ENCODE measurements at regions not wholly inside any gene's neighbourhood (a gene's known extent, or its start where the extent isn't known, plus 50 kb on each side); places are given as distances from the start of the nearest gene placed in this dataset.

DNA sequence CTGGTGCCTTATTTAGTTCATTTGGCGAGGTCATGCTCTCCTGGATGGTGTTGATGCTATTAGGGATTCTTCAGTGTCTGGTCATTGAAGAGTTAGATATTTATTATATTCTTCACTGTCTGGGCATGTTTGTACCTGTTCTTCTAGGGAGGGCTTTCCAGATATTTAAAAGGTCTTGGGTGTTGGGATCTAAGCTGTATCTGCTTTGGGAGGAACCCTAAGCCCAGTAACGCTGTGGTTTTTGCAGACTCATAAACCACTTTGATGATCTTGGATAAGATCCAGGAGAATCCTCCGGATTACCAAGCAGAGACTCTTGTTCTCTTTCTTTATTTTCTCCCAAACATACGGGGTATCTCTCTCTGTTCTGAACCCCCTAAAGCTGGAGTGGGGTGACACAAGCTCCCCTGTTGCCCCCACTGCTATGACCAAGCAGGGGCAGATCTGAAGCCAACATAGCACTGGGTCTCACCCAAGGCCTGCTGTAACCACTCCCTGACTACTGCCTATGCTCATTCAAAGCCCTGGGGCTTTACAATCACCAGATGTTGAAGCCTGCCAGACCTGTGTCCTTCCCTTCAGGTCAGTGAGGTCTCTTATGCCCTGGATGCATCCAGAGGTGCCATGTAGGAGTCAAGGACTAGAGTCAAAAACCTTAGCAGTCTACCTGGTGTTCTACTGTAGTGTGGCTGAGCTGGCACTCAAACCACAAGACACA lies 187.6 kb downstream of the GUCY2F start:
- Histone ChIP-seq H3K36me3 (ENCODE audit: control insufficient read depth, insufficient read depth, low read length) (no peaks in the 10 kb centered on the region), H3K4me3 (replicated peaks; ENCODE audit: low read depth, low read length) (no peak overlapping the region), H3K27me3 (replicated peaks; ENCODE audit: control insufficient read depth, insufficient read depth, low read length) (no peaks in the 10 kb centered on the region)
- DNase-seq (ENCODE audit: extremely low read depth, insufficient read length), result no peak
- TF ChIP-seq CTCF (IDR thresholded peaks at IDR 0.05; ENCODE audit: insufficient read depth, low read length, poor library complexity, severe bottlenecking), result no peak

GRCh38 chrX:109283870-109284269 lies 198.0 kb downstream of the GUCY2F start:
- no peak for DNase-seq (ENCODE audit: extremely low read depth, insufficient read length)
- TF ChIP-seq CTCF (IDR thresholded peaks at IDR 0.05; ENCODE audit: insufficient read depth, low read length, poor library complexity, severe bottlenecking), result no peak
- no peaks in the 10 kb centered on the region for H3K36me3 ChIP-seq (ENCODE audit: control insufficient read depth, insufficient read depth, low read length)

GRCh38 chrX:109281483-109282275 lies 200.2 kb downstream of the GUCY2F start:
- H3K36me3 ChIP-seq (ENCODE audit: control insufficient read depth, insufficient read depth, low read length), result no peaks in the 10 kb centered on the region
- H3K27me3 ChIP-seq (replicated peaks; ENCODE audit: control insufficient read depth, insufficient read depth, low read length), result no peaks in the 10 kb centered on the region
- TF ChIP-seq CTCF (IDR thresholded peaks at IDR 0.05; ENCODE audit: insufficient read depth, low read length, poor library complexity, severe bottlenecking), result no peak
- peak; percentile 30 for DNase-seq (ENCODE audit: extremely low read depth, insufficient read length)
- H3K4me3 ChIP-seq (replicated peaks; ENCODE audit: low read depth, low read length), result no peak overlapping the region

More at GRCh38 chrX:109283870-109284269, 198.0 kb downstream of the GUCY2F start:
- no peak overlapping the region for H3K4me3 ChIP-seq (replicated peaks; ENCODE audit: low read depth, low read length)
- H3K27me3 ChIP-seq (replicated peaks; ENCODE audit: control insufficient read depth, insufficient read depth, low read length), result no peaks in the 10 kb centered on the region

DNA sequence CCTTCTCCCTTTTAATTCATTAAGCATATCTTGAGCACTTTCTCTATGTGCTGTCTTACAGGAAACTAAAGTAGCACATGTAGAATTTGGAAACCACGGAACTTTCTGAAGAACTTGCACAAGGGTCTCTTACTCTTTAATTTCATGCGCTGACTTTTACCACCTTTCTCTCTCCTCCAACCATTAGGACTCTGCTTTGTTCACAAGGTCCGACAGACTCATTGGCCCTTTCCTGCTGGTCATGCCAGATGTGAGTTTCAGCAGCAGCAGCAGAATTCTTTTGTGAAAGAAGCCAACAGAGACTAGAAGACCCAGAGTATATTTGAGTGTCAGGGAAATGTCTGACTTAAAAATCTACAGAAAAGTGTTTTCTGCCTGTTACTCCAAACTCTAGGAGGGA lies 207.1 kb downstream of the GUCY2F start:
- Histone ChIP-seq H3K4me3 (replicated peaks; ENCODE audit: low read depth, low read length) (no peak overlapping the region), H3K27me3 (replicated peaks; ENCODE audit: control insufficient read depth, insufficient read depth, low read length) (no peaks in the 10 kb centered on the region), H3K36me3 (ENCODE audit: control insufficient read depth, insufficient read depth, low read length) (no peaks in the 10 kb centered on the region)
- TF ChIP-seq CTCF (IDR thresholded peaks at IDR 0.05; ENCODE audit: insufficient read depth, low read length, poor library complexity, severe bottlenecking), result no peak
- no peak for DNase-seq (ENCODE audit: extremely low read depth, insufficient read length)

- Histone ChIP-seq H3K27me3 (replicated peaks; ENCODE audit: control insufficient read depth, insufficient read depth, low read length) (no peaks in the 10 kb centered on the region), H3K4me3 (replicated peaks; ENCODE audit: low read depth, low read length) (no peak overlapping the region), H3K36me3 (ENCODE audit: control insufficient read depth, insufficient read depth, low read length) (no peaks in the 10 kb centered on the region)
- peak; percentile 78 for DNase-seq (ENCODE audit: extremely low read depth, insufficient read length)
- no peak for TF ChIP-seq CTCF (IDR thresholded peaks at IDR 0.05; ENCODE audit: insufficient read depth, low read length, poor library complexity, severe bottlenecking)
These were observed 211.1 kb downstream of the GUCY2F start for GRCh38 chrX:109270580-109271484.

Data from GM06990 (cell line).